Heart left ventricle (tissue), 16 donors: ENCODE measurements at regions not wholly inside any gene's neighbourhood (a gene's known extent, or its start where the extent isn't known, plus 50 kb on each side); places are given as distances from the start of the nearest gene placed in this dataset.
"Not testable (repeated sequence)": the region's sequence is repeated elsewhere in the genome, so short reads cannot be mapped to it uniquely, and the experiment has no call there.

Source experiments
- ATAC-seq, 4 donors: fragments of 200-7000 bp; cut with Tn5 transposase; one replicate each; pipeline ENCODE4 v1.9.1; 2020 to 2022; ENCODE audit warnings: moderate library complexity in 4 of 4, mild to moderate bottlenecking in 3 of 4, moderate number of reproducible peaks in 1 of 4
- DNase-seq, 5 donors: peaks; one replicate each; pipeline ENCODE4 v3.0.0-alpha.2; 2020
- H3K27ac ChIP-seq, 12 donors: fragments of 200-600 bp; sonication (generic) in 4 of 12; one replicate each; pipeline versions ENCODE4 v1.5.0 to v1.8.0; 2016 to 2022; ENCODE audit warnings: mild to moderate bottlenecking in 2 of 12
- H3K27me3 ChIP-seq, 9 donors: fragments of 200-600 bp; sonication (generic) in 2 of 9; one replicate each; pipeline versions ENCODE4 v1.5.1 to v1.8.0; 2016 to 2022; ENCODE audit warnings: mild to moderate bottlenecking in 3 of 9
- H3K36me3 ChIP-seq, 9 donors: fragments of 200-600 bp; sonication (generic) in 2 of 9; one replicate each; pipeline versions ENCODE4 v1.5.0 to v1.8.0; 2018 to 2022; ENCODE audit warnings: mild to moderate bottlenecking in 2 of 9
- H3K4me1 ChIP-seq, 12 donors: fragments of 200-600 bp; sonication (generic) in 4 of 12; one replicate each; pipeline versions ENCODE4 v1.5.0 to v1.8.0; 2016 to 2022; ENCODE audit warnings: mild to moderate bottlenecking in 3 of 12
- H3K4me3 ChIP-seq, 12 donors: fragments of 200-600 bp; sonication (generic) in 4 of 12; one replicate each; pipeline versions ENCODE4 v1.5.0 to v1.8.0; 2017 to 2022; ENCODE audit warnings: mild to moderate bottlenecking in 9 of 12, moderate library complexity in 4 of 12
- H3K9me3 ChIP-seq, 12 donors: fragments of 200-600 bp; sonication (generic) in 4 of 12; one replicate each; pipeline versions ENCODE4 v1.5.0 to v1.8.0; 2016 to 2022; ENCODE audit warnings: mild to moderate bottlenecking in 1 of 12
- POLR2A ChIP-seq, 2 donors: fragments of 450-650 bp; IDR thresholded peaks; one replicate each; pipeline ENCODE4 v1.6.1; 2017; ENCODE audit warnings: antibody characterized with exemption in 2 of 2, mild to moderate bottlenecking in 2 of 2, moderate library complexity in 2 of 2
- WGBS, 4 donors: extraction: QIAGEN DNeasy Blood & Tissue Kit in 2 of 4; methylation state at CpG; one replicate each; pipeline versions ENCODE4 v1.1.5 to v1.1.7; 2013 to 2018; 5-methylcytosine and 5-hydroxymethylcytosine counted together
- intact Hi-C, 10 donors: fragments of 100-400 bp; cut with DNase I; formaldehyde crosslinking; loops; one replicate each; pipeline versions ENCODE4 v1.11.1 to v1.14.2; 2022
- TF ChIP-seq, protein P1 (sequence below), 12 donors: fragments of 200-600 bp; sonication (generic) in 4 of 12; IDR thresholded peaks; one replicate each; pipeline versions ENCODE4 v1.5.0 to v1.8.0; 2018 to 2022; ENCODE audit warnings: antibody characterized with exemption in 12 of 12, mild to moderate bottlenecking in 5 of 12
- donor health status: ischemic (EF 13 %, LVEDD 7.1; RV severe dilation, severe dysfunction).
- donor health status: healthy with polysubstance abuse.
- donor health status: DM: no; HTN: yes; CAD: no.
- donor health status: DM: no; HTN: no; CAD: no.
- donor health status: ischemic (EF 25% LVEDD 6.9; RV normal size, moderate dysfunction).
- donor health status: ischemic (EF 25% LVEDD 5.7; RV mildly dilated, moderate dysfunction).
- donor health status: healthy.
- donor health status: DM: yes; HTN: yes; CAD: no.
- donor health status: ischemic (EF 35%, LVEDD 5.7; RV mildly dilated, moderate dysfunction).
- donor health status: nonischemic (EF 11% LVEDD 7.7; RV severe dilation, severe dysfunction).
- donor health status: DM: yes; HTN: yes; CAD: no.
- donor health status: PGD.
- donor health status: ischemic (EF 29% LVEDD 5.4; RV normal size, mild dysfunction).
- donor health status: nonischemic (EF 23%, LVEDD 6.1; RV moderate dilation, normal function).

- intact Hi-C loops, result no loop called here
- Histone ChIP-seq H3K4me1 (no peaks in the 10 kb centered on the region), H3K27me3 (no peaks in the 10 kb centered on the region), H3K9me3 (peaks cover 0 to 22% (median 2%) of the 10 kb centered on the region in 12 donors), H3K36me3 (no peaks in the 10 kb centered on the region), H3K4me3 (no peak overlapping the region), H3K27ac (no peak overlapping the region)
- no peak for DNase-seq
- WGBS, 4 donors, result 87 to 92% (median 89%) methylated on average over 3 of the region's 3 CpGs
- ATAC-seq, result no peak
- TF ChIP-seq POLR2A (IDR thresholded peaks at IDR 0.05), result no peak
- TF ChIP-seq, protein P1, sequence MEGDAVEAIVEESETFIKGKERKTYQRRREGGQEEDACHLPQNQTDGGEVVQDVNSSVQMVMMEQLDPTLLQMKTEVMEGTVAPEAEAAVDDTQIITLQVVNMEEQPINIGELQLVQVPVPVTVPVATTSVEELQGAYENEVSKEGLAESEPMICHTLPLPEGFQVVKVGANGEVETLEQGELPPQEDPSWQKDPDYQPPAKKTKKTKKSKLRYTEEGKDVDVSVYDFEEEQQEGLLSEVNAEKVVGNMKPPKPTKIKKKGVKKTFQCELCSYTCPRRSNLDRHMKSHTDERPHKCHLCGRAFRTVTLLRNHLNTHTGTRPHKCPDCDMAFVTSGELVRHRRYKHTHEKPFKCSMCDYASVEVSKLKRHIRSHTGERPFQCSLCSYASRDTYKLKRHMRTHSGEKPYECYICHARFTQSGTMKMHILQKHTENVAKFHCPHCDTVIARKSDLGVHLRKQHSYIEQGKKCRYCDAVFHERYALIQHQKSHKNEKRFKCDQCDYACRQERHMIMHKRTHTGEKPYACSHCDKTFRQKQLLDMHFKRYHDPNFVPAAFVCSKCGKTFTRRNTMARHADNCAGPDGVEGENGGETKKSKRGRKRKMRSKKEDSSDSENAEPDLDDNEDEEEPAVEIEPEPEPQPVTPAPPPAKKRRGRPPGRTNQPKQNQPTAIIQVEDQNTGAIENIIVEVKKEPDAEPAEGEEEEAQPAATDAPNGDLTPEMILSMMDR (IDR thresholded peaks at IDR 0.05), result no peak
Measured at GRCh38 chr16:13372421-13372820, 471.0 kb downstream of the SHISA9 start.

- no peak for ATAC-seq
- Histone ChIP-seq H3K9me3 (peaks cover 0 to 32% (median 0%) of the 10 kb centered on the region in 12 donors), H3K27me3 (no peaks in the 10 kb centered on the region), H3K27ac (no peak overlapping the region), H3K4me1 (no peaks in the 10 kb centered on the region), H3K36me3 (no peaks in the 10 kb centered on the region), H3K4me3 (no peak overlapping the region)
- 50 to 64% (median 59%) methylated on average over 1 of the region's 1 CpG for WGBS, 4 donors
- DNase-seq, result no peak
- intact Hi-C loops, result no loop called here
- TF ChIP-seq, protein P1 (IDR thresholded peaks at IDR 0.05), result no peak
- TF ChIP-seq POLR2A (IDR thresholded peaks at IDR 0.05), result no peak
Measured at GRCh38 chr16:13376174-13376573, 474.8 kb downstream of the SHISA9 start.

GRCh38 chr16:13377143-13377542, 475.7 kb downstream of the SHISA9 start:
- Histone ChIP-seq H3K9me3 (peaks cover 0 to 35% (median 0%) of the 10 kb centered on the region in 12 donors), H3K4me1 (no peaks in the 10 kb centered on the region), H3K36me3 (no peaks in the 10 kb centered on the region), H3K27me3 (no peaks in the 10 kb centered on the region), H3K27ac (no peak overlapping the region), H3K4me3 (no peak overlapping the region)
- DNase-seq (no peak), ATAC-seq (no peak)
- TF ChIP-seq, protein P1 (IDR thresholded peaks at IDR 0.05), result no peak
- no peak for TF ChIP-seq POLR2A (IDR thresholded peaks at IDR 0.05)
- intact Hi-C loops, result no loop called here
- 74 to 81% (median 78%) methylated on average over 3 of the region's 3 CpGs for WGBS, 4 donors

- WGBS, 4 donors, result 45 to 66% (median 55%) methylated on average over 2 of the region's 2 CpGs
Measured at GRCh38 chr16:13378151-13378550, 476.8 kb downstream of the SHISA9 start.

GRCh38 chr16:13379266-13379665, 477.9 kb downstream of the SHISA9 start:
- Histone ChIP-seq H3K4me3 (no peak overlapping the region), H3K4me1 (no peaks in the 10 kb centered on the region), H3K27me3 (no peaks in the 10 kb centered on the region), H3K27ac (no peak overlapping the region), H3K36me3 (no peaks in the 10 kb centered on the region), H3K9me3 (peaks cover 0 to 49% (median 1%) of the 10 kb centered on the region in 12 donors)
- DNase-seq, result no peak
- 51 to 68% (median 62%) methylated on average over 3 of the region's 3 CpGs for WGBS, 4 donors
- TF ChIP-seq, protein P1 (IDR thresholded peaks at IDR 0.05), result no peak
- TF ChIP-seq POLR2A (IDR thresholded peaks at IDR 0.05), result no peak
- ATAC-seq, result no peak
- intact Hi-C loops, result no loop called here

More at GRCh38 chr16:13378151-13378550, 476.8 kb downstream of the SHISA9 start:
- ATAC-seq (no peak), DNase-seq (no peak)
- no peaks in the 10 kb centered on the region for H3K27me3 ChIP-seq
- H3K4me3 ChIP-seq, result no peak overlapping the region
- no peak overlapping the region for H3K27ac ChIP-seq
- intact Hi-C loops, result no loop called here
- H3K4me1 ChIP-seq, result no peaks in the 10 kb centered on the region
- H3K36me3 ChIP-seq, result no peaks in the 10 kb centered on the region
- no peak for TF ChIP-seq POLR2A (IDR thresholded peaks at IDR 0.05)
- H3K9me3 ChIP-seq, result peaks cover 0 to 38% (median 0%) of the 10 kb centered on the region in 12 donors

- intact Hi-C loops, ATAC-seq, DNase-seq, H3K4me1 ChIP-seq, H3K36me3 ChIP-seq, H3K27ac ChIP-seq, H3K4me3 ChIP-seq, H3K27me3 ChIP-seq: not testable (repeated sequence)
- H3K9me3 ChIP-seq, result peaks cover 0 to 52% (median 22%) of the 10 kb centered on the region in 12 donors
- WGBS, 4 donors, result 72 to 82% (median 81%) methylated on average over 1 of the region's 1 CpG
Measured at GRCh38 chr16:13385156-13386040, 484.0 kb downstream of the SHISA9 start.
